WERI-Rb-1 (cell line): ENCODE measurements at regions not wholly inside any gene's neighbourhood (a gene's known extent, or its start where the extent isn't known, plus 50 kb on each side); places are given as distances from the start of the nearest gene placed in this dataset.
A peak's percentile ranks its signal among the peaks of the same experiment; 100 is the strongest.

ENCODE experiments used
- DNase-seq: peaks from one replicate; pipeline ENCODE4 v3.0.0-alpha.2; 2020
- H3K27ac ChIP-seq: fragments of 250-450 bp; sonication (Bioruptor Pico); 2 replicates; pipeline ENCODE4 v1.5.1; 2020; ENCODE audit warnings: mild to moderate bottlenecking, moderate library complexity
- H3K27me3 ChIP-seq: fragments of 250-450 bp; sonication (Bioruptor Pico); 2 replicates; pipeline ENCODE4 v1.5.1; 2021; ENCODE audit warnings: mild to moderate bottlenecking, low read depth, moderate library complexity; ENCODE audit not compliant: insufficient read depth, severe bottlenecking
- H3K36me3 ChIP-seq: fragments of 250-450 bp; sonication (Bioruptor Pico); 2 replicates; pipeline ENCODE4 v1.5.1; 2020; ENCODE audit warnings: mild to moderate bottlenecking, moderate library complexity
- H3K4me3 ChIP-seq: 2 replicates; pipeline ENCODE4 v1.5.1; 2011; ENCODE audit warnings: low read depth, mild to moderate bottlenecking, control low read depth, low read length
- H3K9me3 ChIP-seq: fragments of 250-450 bp; sonication (Bioruptor Pico); 2 replicates; pipeline ENCODE4 v1.5.1; 2021; ENCODE audit warnings: mild to moderate bottlenecking, moderate library complexity; ENCODE audit not compliant: severe bottlenecking
- CTCF ChIP-seq: IDR thresholded peaks from 2 replicates; pipeline ENCODE4 v1.5.1; 2011; ENCODE audit warnings: low read depth, mild to moderate bottlenecking, control low read depth, inconsistent platforms, low read length

GRCh38 chr6:4010048-4010447 is 68.9 kb downstream of the FAM217A start:
- H3K27ac ChIP-seq, result no peak overlapping the region
- no peak for DNase-seq

GRCh38 chr6:4010689-4011090 is 68.2 kb downstream of the FAM217A start:
- H3K27me3 ChIP-seq, result no peaks in the 10 kb centered on the region
- TF ChIP-seq CTCF, result no peak
- no peak overlapping the region for H3K4me3 ChIP-seq
- no peak for DNase-seq
- H3K9me3 ChIP-seq, result no peaks in the 10 kb centered on the region
- no peak overlapping the region for H3K27ac ChIP-seq
- H3K36me3 ChIP-seq, result peaks cover 8% of the 10 kb centered on the region

More at GRCh38 chr6:4010048-4010447, 68.9 kb downstream of the FAM217A start:
- H3K4me3 ChIP-seq, result no peak overlapping the region
- no peaks in the 10 kb centered on the region for H3K27me3 ChIP-seq
- no peaks in the 10 kb centered on the region for H3K9me3 ChIP-seq
- TF ChIP-seq CTCF, result no peak
- peaks cover 8% of the 10 kb centered on the region for H3K36me3 ChIP-seq

- DNase-seq, result no peak
Measured at GRCh38 chr6:4012826-4013225, 66.1 kb downstream of the FAM217A start.

GRCh38 chr6:4017058-4017739 is 61.7 kb downstream of the FAM217A start:
- no peaks in the 10 kb centered on the region for H3K9me3 ChIP-seq
- DNase-seq, result no peak
- peaks cover 17% of the 10 kb centered on the region for H3K36me3 ChIP-seq
- H3K4me3 ChIP-seq, result peak overlapping the region; percentile 70
- no peaks in the 10 kb centered on the region for H3K27me3 ChIP-seq
- TF ChIP-seq CTCF, result no peak
- H3K27ac ChIP-seq, result peak overlapping the region; percentile 99

More at GRCh38 chr6:4012826-4013225, 66.1 kb downstream of the FAM217A start:
- Histone ChIP-seq H3K27ac (no peak overlapping the region), H3K4me3 (no peak overlapping the region), H3K9me3 (no peaks in the 10 kb centered on the region), H3K36me3 (peaks cover 8% of the 10 kb centered on the region), H3K27me3 (no peaks in the 10 kb centered on the region)
- TF ChIP-seq CTCF, result no peak

- Histone ChIP-seq H3K9me3 (no peaks in the 10 kb centered on the region), H3K4me3 (peak overlapping the region; percentile 70), H3K36me3 (peaks cover 20% of the 10 kb centered on the region), H3K27me3 (no peaks in the 10 kb centered on the region), H3K27ac (peak overlapping the region; percentile 99)
- TF ChIP-seq CTCF, result no peak
- DNase-seq, result peak; percentile 59
Measured at GRCh38 chr6:4017834-4018170, 61.1 kb downstream of the FAM217A start.
